Natural killer cell (primary cell): ENCODE measurements at regions not wholly inside any gene's neighbourhood (a gene's known extent, or its start where the extent isn't known, plus 50 kb on each side); places are given as distances from the start of the nearest gene placed in this dataset.

ENCODE experiments used
- ATAC-seq, 3 donors: fragments of 150-1000 bp in 2 of 3; fragments of 200-7000 bp in 1 of 3; cut with Tn5 transposase; 1 replicate in 1 of 3; 2 replicates in 2 of 3; pipeline ENCODE4 v1.10.0; 2021; ENCODE audit warnings: mild to moderate bottlenecking in 2 of 3, moderate library complexity in 2 of 3
- DNase-seq, 2 donors: peaks; one replicate each; pipeline versions ENCODE4 v3.0.0 to v3.0.0-alpha.2; 2013 to 2021; ENCODE audit warnings: mixed read lengths in 1 of 2
- H3K27ac ChIP-seq: one replicate; pipeline ENCODE4 v1.5.1; 2013; ENCODE audit warnings: mild to moderate bottlenecking, low read length
- H3K27me3 ChIP-seq: one replicate; pipeline ENCODE4 v1.6.1; 2013; ENCODE audit warnings: low read length; ENCODE audit not compliant: control insufficient read depth, insufficient read depth
- H3K36me3 ChIP-seq: one replicate; pipeline ENCODE4 v1.6.1; 2013; ENCODE audit warnings: low read length; ENCODE audit not compliant: control insufficient read depth, insufficient read depth
- H3K4me1 ChIP-seq: one replicate; pipeline ENCODE4 v1.6.1; 2013; ENCODE audit warnings: low read length; ENCODE audit not compliant: control insufficient read depth, insufficient read depth
- H3K4me3 ChIP-seq: one replicate; pipeline ENCODE4 v1.5.1; 2013; ENCODE audit warnings: low read length
- H3K9me3 ChIP-seq: one replicate; pipeline ENCODE4 v1.6.1; 2013; ENCODE audit warnings: low read length; ENCODE audit not compliant: control insufficient read depth, insufficient read depth
- H3K27ac Mint-ChIP-seq, 2 donors: one replicate each; pipeline ENCODE4 v1.8.0; 2022; ENCODE audit warnings: mild to moderate bottlenecking in 2 of 2, mixed read lengths in 2 of 2, moderate library complexity in 1 of 2
- H3K27me3 Mint-ChIP-seq, 2 donors: one replicate each; pipeline ENCODE4 v1.8.0; 2022; ENCODE audit warnings: low read depth in 2 of 2, mixed read lengths in 2 of 2
- H3K36me3 Mint-ChIP-seq: one replicate; pipeline ENCODE4 v1.8.0; 2022; ENCODE audit warnings: mixed read lengths
- H3K4me1 Mint-ChIP-seq, 2 donors: one replicate each; pipeline ENCODE4 v1.8.0; 2022; ENCODE audit warnings: mixed read lengths in 2 of 2
- H3K4me3 Mint-ChIP-seq: one replicate; pipeline ENCODE4 v1.8.0; 2022; ENCODE audit warnings: mild to moderate bottlenecking, moderate library complexity, mixed read lengths
- H3K9me3 Mint-ChIP-seq, 2 donors: one replicate each; pipeline ENCODE4 v1.8.0; 2022; ENCODE audit warnings: mixed read lengths in 2 of 2
- WGBS: methylation state at CpG from one replicate; pipeline ENCODE4 v1.1.7; 2013; ENCODE audit warnings: missing lambda C conversion rate; ENCODE audit not compliant: insufficient coverage; 5-methylcytosine and 5-hydroxymethylcytosine counted together
- intact Hi-C: fragments of 100-400 bp; cut with micrococcal nuclease; formaldehyde crosslinking; loops from one replicate; pipeline ENCODE4 v1.14.2; 2022
- TF ChIP-seq, protein P1 (sequence below): fragments of 200-600 bp; IDR thresholded peaks from one replicate; pipeline ENCODE4 v1.8.0; 2022; ENCODE audit warnings: antibody characterized with exemption

DNA sequence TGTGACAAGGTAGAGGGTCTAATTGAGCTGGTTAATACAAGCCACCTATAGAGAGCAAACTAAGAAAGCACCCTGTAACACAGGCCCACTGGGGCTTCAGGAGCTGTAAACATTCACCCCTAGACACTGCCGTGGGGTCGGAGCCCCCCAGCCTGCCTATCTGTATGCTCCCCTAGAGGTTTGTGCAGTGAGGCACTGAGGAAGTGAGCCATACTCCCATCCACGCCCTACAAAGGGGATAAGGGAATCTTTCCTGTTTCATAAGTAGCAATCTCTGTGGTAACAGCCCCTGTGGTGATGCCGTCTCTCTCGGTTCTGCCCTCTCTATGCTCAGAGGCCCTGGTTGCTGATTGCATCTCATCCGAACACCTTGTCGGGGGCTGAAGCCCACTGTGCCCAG lies 94.2 kb upstream of the GJB6 start:
- Mint-ChIP-seq H3K4me3 (no peak overlapping the region), H3K27me3 (peaks cover 14 to 19% of the 10 kb centered on the region in 2 donors), H3K4me1 (no peaks in the 10 kb centered on the region), H3K9me3 (peaks cover 2 to 13% of the 10 kb centered on the region in 2 donors), H3K36me3 (no peaks in the 10 kb centered on the region), H3K27ac (no peak overlapping the region)
- 89% methylated on average over 7 of the region's 7 CpGs for WGBS
- DNase-seq, result no peak
- no peaks in the 10 kb centered on the region for H3K4me1 ChIP-seq
- no peak overlapping the region for H3K27ac ChIP-seq
- no peaks in the 10 kb centered on the region for H3K36me3 ChIP-seq
- no peaks in the 10 kb centered on the region for H3K27me3 ChIP-seq
- intact Hi-C loops, result no loop called here
- TF ChIP-seq, protein P1, sequence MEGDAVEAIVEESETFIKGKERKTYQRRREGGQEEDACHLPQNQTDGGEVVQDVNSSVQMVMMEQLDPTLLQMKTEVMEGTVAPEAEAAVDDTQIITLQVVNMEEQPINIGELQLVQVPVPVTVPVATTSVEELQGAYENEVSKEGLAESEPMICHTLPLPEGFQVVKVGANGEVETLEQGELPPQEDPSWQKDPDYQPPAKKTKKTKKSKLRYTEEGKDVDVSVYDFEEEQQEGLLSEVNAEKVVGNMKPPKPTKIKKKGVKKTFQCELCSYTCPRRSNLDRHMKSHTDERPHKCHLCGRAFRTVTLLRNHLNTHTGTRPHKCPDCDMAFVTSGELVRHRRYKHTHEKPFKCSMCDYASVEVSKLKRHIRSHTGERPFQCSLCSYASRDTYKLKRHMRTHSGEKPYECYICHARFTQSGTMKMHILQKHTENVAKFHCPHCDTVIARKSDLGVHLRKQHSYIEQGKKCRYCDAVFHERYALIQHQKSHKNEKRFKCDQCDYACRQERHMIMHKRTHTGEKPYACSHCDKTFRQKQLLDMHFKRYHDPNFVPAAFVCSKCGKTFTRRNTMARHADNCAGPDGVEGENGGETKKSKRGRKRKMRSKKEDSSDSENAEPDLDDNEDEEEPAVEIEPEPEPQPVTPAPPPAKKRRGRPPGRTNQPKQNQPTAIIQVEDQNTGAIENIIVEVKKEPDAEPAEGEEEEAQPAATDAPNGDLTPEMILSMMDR, result no peak
- no peak for ATAC-seq
- H3K4me3 ChIP-seq, result no peak overlapping the region
- H3K9me3 ChIP-seq, result peaks cover 8% of the 10 kb centered on the region

DNA sequence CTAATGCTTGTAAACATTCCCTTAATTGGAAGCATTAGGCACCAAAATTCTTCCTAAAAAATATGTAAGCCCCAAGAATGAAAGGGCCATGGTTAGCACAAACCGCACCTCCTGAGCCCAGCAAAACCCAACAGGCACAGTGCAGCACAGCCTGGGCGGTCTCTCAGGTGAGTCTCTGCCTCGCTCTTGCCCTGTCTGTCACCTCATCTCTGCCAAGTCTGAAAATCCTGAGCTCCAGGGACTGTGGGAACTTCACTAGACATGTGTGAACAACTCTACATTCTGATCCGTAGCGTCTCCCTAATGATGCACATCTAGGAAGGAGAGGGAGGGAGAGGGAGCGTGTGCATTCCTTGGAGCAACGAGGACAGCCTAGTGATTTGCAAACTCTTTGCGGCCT lies 88.8 kb upstream of the GJB6 start:
- Histone ChIP-seq H3K27ac (no peak overlapping the region), H3K36me3 (no peaks in the 10 kb centered on the region), H3K4me1 (no peaks in the 10 kb centered on the region), H3K9me3 (peaks cover 8% of the 10 kb centered on the region), H3K4me3 (no peak overlapping the region), H3K27me3 (no peaks in the 10 kb centered on the region)
- Mint-ChIP-seq H3K9me3 (peaks cover 0 to 6% of the 10 kb centered on the region in 2 donors), H3K27ac (no peak overlapping the region), H3K36me3 (no peaks in the 10 kb centered on the region), H3K4me3 (no peak overlapping the region), H3K27me3 (peaks cover 11 to 13% of the 10 kb centered on the region in 2 donors), H3K4me1 (no peaks in the 10 kb centered on the region)
- TF ChIP-seq, protein P1, result no peak
- no peak for ATAC-seq
- intact Hi-C loops, result no loop called here
- 83% methylated on average over 7 of the region's 8 CpGs for WGBS
- no peak for DNase-seq

DNA sequence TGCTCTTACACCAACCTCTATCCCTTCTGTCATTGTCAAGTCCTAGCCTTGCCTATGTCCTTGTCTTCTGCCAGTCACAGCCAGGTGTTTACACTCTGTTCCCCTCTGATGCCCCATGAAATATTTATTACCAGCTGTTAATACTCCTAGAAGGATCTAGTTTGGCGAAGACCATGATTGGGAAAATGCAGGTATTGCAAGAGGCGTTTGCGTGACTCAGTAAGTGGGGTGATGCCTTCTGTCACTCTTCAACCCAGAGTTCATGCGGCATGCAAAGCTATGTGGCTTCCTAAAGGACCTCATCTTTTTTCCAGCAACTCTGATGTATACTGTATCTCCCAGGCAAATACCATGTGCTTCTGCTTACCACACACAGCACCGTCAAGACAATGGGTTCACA lies 81.8 kb upstream of the GJB6 start:
- Mint-ChIP-seq H3K27me3 (peaks cover 3 to 14% of the 10 kb centered on the region in 2 donors), H3K27ac (no peak overlapping the region), H3K36me3 (no peaks in the 10 kb centered on the region), H3K4me3 (no peak overlapping the region), H3K4me1 (no peaks in the 10 kb centered on the region), H3K9me3 (no peaks in the 10 kb centered on the region)
- TF ChIP-seq, protein P1, result no peak
- H3K27me3 ChIP-seq, result no peaks in the 10 kb centered on the region
- no peak for DNase-seq
- 93% methylated on average over 5 of the region's 5 CpGs for WGBS
- no peak overlapping the region for H3K27ac ChIP-seq
- H3K4me3 ChIP-seq, result no peak overlapping the region
- no peaks in the 10 kb centered on the region for H3K9me3 ChIP-seq
- intact Hi-C loops, result no loop called here
- ATAC-seq, result no peak
- H3K36me3 ChIP-seq, result no peaks in the 10 kb centered on the region
- H3K4me1 ChIP-seq, result no peaks in the 10 kb centered on the region

DNA sequence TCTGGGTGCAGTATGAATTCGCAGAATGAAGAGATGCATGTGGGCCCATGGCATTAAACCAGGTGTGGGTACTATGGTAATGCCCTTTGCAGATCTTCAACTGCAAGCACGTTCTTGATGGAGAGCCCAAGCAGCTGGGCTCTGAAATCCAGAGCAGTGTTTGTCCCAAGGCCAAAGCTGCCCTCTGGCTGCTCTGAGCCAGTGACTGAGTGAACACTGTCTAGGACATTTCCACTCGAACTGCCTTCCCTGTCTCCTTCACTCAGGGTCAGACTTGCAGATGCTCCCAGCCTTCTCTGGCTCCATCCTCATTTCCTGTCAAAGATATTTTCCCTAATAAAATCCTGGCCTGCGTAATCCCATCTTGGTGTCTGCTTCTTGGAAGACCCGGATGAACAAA lies 80.2 kb upstream of the GJB6 start:
- no peaks in the 10 kb centered on the region for H3K9me3 Mint-ChIP-seq
- H3K36me3 ChIP-seq, result no peaks in the 10 kb centered on the region
- 89% methylated on average over 5 of the region's 5 CpGs for WGBS
- no peak overlapping the region for H3K4me3 Mint-ChIP-seq
- no peak overlapping the region for H3K27ac Mint-ChIP-seq
- no peaks in the 10 kb centered on the region for H3K27me3 ChIP-seq
- H3K27me3 Mint-ChIP-seq, result peaks cover 11 to 26% of the 10 kb centered on the region in 2 donors
- H3K4me1 ChIP-seq, result no peaks in the 10 kb centered on the region
- ATAC-seq (no peak), DNase-seq (no peak)
- intact Hi-C loops, result no loop called here
- no peaks in the 10 kb centered on the region for H3K4me1 Mint-ChIP-seq
- H3K4me3 ChIP-seq, result no peak overlapping the region
- H3K27ac ChIP-seq, result no peak overlapping the region
- H3K36me3 Mint-ChIP-seq, result no peaks in the 10 kb centered on the region
- no peaks in the 10 kb centered on the region for H3K9me3 ChIP-seq
- TF ChIP-seq, protein P1, result no peak
